ENCODE measurements at regions not wholly inside any gene's neighbourhood (a gene's known extent, or its start where the extent isn't known, plus 50 kb on each side); places are given as distances from the start of the nearest gene placed in this dataset.

DNA sequence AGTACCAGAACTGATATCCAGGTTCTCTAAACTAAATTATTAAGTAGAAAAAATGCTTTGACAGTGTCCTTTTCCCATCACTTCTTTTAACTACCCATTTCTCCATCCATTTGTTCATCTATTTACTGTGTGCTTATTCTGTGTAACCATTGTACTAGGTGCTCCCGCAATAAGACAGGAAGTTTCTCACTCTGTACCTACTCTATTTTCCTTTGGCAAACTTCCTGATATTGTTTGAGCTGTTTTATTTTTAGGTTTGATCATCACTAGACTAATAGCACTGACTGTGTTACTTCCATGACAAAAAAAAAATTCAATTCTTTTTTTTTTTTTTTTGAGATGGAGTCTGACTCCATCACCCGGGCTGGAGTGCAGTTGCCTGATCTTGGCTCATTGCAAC is 102.5 kb upstream of the CASK start:
- intact Hi-C loops (cut with micrococcal nuclease), result no loop called here
- ATAC-seq (ENCODE audit: low read depth), result no peak
- Mint-ChIP-seq H3K27me3 (peaks cover 2% of the 10 kb centered on the region), H3K9me3 (no peaks in the 10 kb centered on the region), H3K36me3 (ENCODE audit: low read depth) (no peaks in the 10 kb centered on the region), H3K27ac (no peak overlapping the region), H3K4me1 (no peaks in the 10 kb centered on the region), H3K4me3 (no peak overlapping the region)
- DNase-seq, result no peak
- TF ChIP-seq, protein P1, sequence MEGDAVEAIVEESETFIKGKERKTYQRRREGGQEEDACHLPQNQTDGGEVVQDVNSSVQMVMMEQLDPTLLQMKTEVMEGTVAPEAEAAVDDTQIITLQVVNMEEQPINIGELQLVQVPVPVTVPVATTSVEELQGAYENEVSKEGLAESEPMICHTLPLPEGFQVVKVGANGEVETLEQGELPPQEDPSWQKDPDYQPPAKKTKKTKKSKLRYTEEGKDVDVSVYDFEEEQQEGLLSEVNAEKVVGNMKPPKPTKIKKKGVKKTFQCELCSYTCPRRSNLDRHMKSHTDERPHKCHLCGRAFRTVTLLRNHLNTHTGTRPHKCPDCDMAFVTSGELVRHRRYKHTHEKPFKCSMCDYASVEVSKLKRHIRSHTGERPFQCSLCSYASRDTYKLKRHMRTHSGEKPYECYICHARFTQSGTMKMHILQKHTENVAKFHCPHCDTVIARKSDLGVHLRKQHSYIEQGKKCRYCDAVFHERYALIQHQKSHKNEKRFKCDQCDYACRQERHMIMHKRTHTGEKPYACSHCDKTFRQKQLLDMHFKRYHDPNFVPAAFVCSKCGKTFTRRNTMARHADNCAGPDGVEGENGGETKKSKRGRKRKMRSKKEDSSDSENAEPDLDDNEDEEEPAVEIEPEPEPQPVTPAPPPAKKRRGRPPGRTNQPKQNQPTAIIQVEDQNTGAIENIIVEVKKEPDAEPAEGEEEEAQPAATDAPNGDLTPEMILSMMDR (IDR thresholded peaks at IDR 0.05), result no peak
- CTCF ChIA-PET, result no interaction called here
- POLR2A ChIA-PET, result no interaction called here

DNA sequence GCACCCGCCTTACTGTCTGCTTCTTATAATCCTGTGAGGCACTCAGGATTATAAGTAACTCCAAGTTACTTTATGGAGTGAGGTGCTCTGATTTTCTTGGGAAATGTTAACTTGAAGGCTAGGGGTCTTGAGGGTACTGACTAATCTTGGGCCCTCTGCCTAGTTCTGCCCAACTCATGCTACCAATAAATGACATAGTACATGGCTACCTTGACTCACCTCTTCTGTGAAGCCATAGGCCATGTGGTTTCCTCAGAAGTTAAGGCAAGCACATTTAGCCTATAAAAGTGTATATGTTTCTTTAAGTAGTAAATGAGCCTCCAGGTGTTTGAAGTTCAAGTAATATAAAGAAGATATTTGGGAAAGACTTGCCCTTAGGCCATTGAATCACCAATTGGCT is 99.8 kb upstream of the CASK start:
- CTCF ChIA-PET, result no interaction called here
- Mint-ChIP-seq H3K27ac (no peak overlapping the region), H3K9me3 (no peaks in the 10 kb centered on the region), H3K4me1 (peaks cover 2% of the 10 kb centered on the region), H3K27me3 (peaks cover 2% of the 10 kb centered on the region), H3K4me3 (no peak overlapping the region), H3K36me3 (ENCODE audit: low read depth) (no peaks in the 10 kb centered on the region)
- POLR2A ChIA-PET, result no interaction called here
- intact Hi-C loops (cut with micrococcal nuclease), result no loop called here
- no peak for DNase-seq
- TF ChIP-seq, protein P1 (IDR thresholded peaks at IDR 0.05), result no peak
- ATAC-seq (ENCODE audit: low read depth), result no peak

DNA sequence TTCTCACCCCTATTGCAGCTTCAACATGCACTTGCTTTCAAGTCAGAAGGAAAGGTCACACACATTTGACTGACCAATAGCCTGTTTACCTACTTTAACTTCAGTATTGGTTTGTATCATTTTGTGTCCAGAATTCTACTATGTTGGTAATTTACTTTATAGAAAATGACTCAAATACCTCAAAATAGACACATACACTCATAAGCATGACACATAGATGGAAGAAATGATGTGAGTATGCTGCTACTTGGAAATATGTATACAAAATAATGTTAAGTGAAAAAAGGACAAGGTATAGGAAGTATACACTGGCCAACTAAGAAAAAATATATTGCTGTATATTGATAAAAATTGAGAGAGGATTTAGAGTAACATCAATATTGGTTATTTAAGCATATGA is 98.8 kb upstream of the CASK start:
- Mint-ChIP-seq H3K27me3 (peaks cover 2% of the 10 kb centered on the region), H3K4me3 (no peak overlapping the region), H3K36me3 (ENCODE audit: low read depth) (no peaks in the 10 kb centered on the region), H3K9me3 (no peaks in the 10 kb centered on the region), H3K4me1 (peaks cover 2% of the 10 kb centered on the region), H3K27ac (no peak overlapping the region)
- intact Hi-C loops (cut with micrococcal nuclease), result no loop called here
- ChIA-PET CTCF (no interaction called here), POLR2A (no interaction called here)
- DNase-seq (no peak), ATAC-seq (ENCODE audit: low read depth) (no peak)
- TF ChIP-seq, protein P1 (IDR thresholded peaks at IDR 0.05), result no peak

DNA sequence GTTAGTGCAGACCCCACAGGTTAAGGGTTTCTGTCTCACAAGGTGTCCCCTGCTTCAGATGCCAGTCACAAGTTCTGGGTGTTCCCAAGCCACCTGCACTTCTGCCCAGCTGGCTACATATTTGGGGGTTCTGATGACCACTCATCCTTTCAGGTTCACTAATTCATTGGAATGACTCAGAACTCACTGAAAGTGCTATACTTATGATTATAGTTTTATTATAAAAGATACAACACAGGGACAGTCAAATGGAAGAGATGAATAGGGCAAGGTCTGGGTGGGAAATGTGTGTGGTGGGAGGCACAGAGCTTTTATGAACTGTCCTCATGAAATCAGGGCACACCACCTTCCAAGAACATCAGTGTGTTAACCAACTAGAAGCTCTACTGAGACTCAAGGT is 97.7 kb upstream of the CASK start:
- ATAC-seq (ENCODE audit: low read depth) (no peak), DNase-seq (no peak)
- TF ChIP-seq, protein P1 (IDR thresholded peaks at IDR 0.05), result no peak
- Mint-ChIP-seq H3K9me3 (no peaks in the 10 kb centered on the region), H3K4me3 (no peak overlapping the region), H3K36me3 (ENCODE audit: low read depth) (no peaks in the 10 kb centered on the region), H3K4me1 (peaks cover 2% of the 10 kb centered on the region), H3K27me3 (no peaks in the 10 kb centered on the region), H3K27ac (no peak overlapping the region)
- intact Hi-C loops (cut with micrococcal nuclease), result no loop called here
- POLR2A ChIA-PET, result no interaction called here
- CTCF ChIA-PET, result no interaction called here

DNA sequence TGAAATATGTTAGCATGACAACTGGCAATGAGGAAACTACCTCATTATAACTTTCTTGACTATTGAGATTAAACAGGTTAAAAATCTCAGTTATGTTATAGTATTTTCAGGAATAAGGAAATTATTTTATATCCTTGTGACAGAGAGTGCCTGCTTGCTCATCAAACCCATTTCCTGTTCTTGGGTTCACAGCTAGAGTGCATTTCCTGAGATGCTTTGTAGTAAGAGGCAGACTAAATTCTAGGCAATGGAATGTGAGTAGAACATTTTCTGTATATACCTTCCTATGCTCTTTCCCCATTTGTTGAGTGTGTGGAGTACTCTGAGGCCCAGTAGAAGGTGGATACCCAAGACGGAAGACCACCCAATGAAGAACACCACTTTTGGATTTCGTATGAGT is 96.9 kb upstream of the CASK start:
- peaks cover 2% of the 10 kb centered on the region for H3K4me1 Mint-ChIP-seq
- no peak overlapping the region for H3K4me3 Mint-ChIP-seq
- DNase-seq, result no peak
- intact Hi-C loops (cut with micrococcal nuclease), result no loop called here
- CTCF ChIA-PET, result no interaction called here
- POLR2A ChIA-PET, result no interaction called here
- TF ChIP-seq, protein P1 (IDR thresholded peaks at IDR 0.05), result no peak
- no peaks in the 10 kb centered on the region for H3K9me3 Mint-ChIP-seq
- ATAC-seq (ENCODE audit: low read depth), result no peak
- H3K27me3 Mint-ChIP-seq, result no peaks in the 10 kb centered on the region
- no peaks in the 10 kb centered on the region for H3K36me3 Mint-ChIP-seq (ENCODE audit: low read depth)
- no peak overlapping the region for H3K27ac Mint-ChIP-seq

Data from activated B cell treated with CpG ODN at 0.5 μM for 24 hours (primary cell).